ENCODE measurements at regions not wholly inside any gene's neighbourhood (a gene's known extent, or its start where the extent isn't known, plus 50 kb on each side); places are given as distances from the start of the nearest gene placed in this dataset.
A peak's percentile ranks its signal among the peaks of the same experiment; 100 is the strongest.
"Not testable (repeated sequence)": the region's sequence is repeated elsewhere in the genome, so short reads cannot be mapped to it uniquely, and the experiment has no call there.

GRCh38 chr14:34381304-34381703 is 80.7 kb downstream of the SPTSSA start:
- H3K4me3 ChIP-seq (ENCODE audit: low read depth in 1 of 3, low read length in 3 of 3); H3K9me3 ChIP-seq (ENCODE audit: control insufficient read depth in 2 of 2, insufficient read depth in 1 of 2, low read depth in 1 of 2, low read length in 1 of 2); H3K36me3 ChIP-seq (ENCODE audit: control insufficient read depth in 3 of 3, insufficient read depth in 2 of 3, low read depth in 1 of 3, low read length in 3 of 3); H3K4me1 ChIP-seq (ENCODE audit: control insufficient read depth in 3 of 3, insufficient read depth in 2 of 3, low read depth in 1 of 3, low read length in 2 of 3); H3K27ac ChIP-seq (ENCODE audit: low read depth in 1 of 3, low read length in 2 of 3); FAIRE-seq; H3K27me3 ChIP-seq (ENCODE audit: control insufficient read depth in 3 of 3, insufficient read depth in 3 of 3, low read length in 3 of 3); DNase-seq: not testable (repeated sequence)
- 88 to 98% (median 91%) methylated on average over 2 of the region's 2 CpGs for WGBS, 3 donors

- FAIRE-seq (no peak), DNase-seq (peak in 1 of 2 donors; percentile 55)
- H3K27me3 ChIP-seq (ENCODE audit: control insufficient read depth in 3 of 3, insufficient read depth in 3 of 3, low read length in 3 of 3) = no peaks in the 10 kb centered on the region
- WGBS, 3 donors = 28 to 69% (median 57%) methylated on average over 4 of the region's 4 CpGs
- no peak overlapping the region for H3K27ac ChIP-seq (ENCODE audit: low read depth in 1 of 3, low read length in 2 of 3)
- no peaks in the 10 kb centered on the region for H3K36me3 ChIP-seq (ENCODE audit: control insufficient read depth in 3 of 3, insufficient read depth in 2 of 3, low read depth in 1 of 3, low read length in 3 of 3)
- H3K4me1 ChIP-seq (ENCODE audit: control insufficient read depth in 3 of 3, insufficient read depth in 2 of 3, low read depth in 1 of 3, low read length in 2 of 3) = peaks cover 0 to 8% (median 0%) of the 10 kb centered on the region in 3 donors
- no peak overlapping the region for H3K4me3 ChIP-seq (ENCODE audit: low read depth in 1 of 3, low read length in 3 of 3)
- H3K9me3 ChIP-seq (ENCODE audit: control insufficient read depth in 2 of 2, insufficient read depth in 1 of 2, low read depth in 1 of 2, low read length in 1 of 2) = no peaks in the 10 kb centered on the region
Observed at GRCh38 chr14:34380471-34380845, 81.6 kb downstream of the SPTSSA start.

GRCh38 chr14:34379816-34380470 is 82.1 kb downstream of the SPTSSA start:
- Histone ChIP-seq H3K27ac (ENCODE audit: low read depth in 1 of 3, low read length in 2 of 3) (no peak overlapping the region), H3K9me3 (ENCODE audit: control insufficient read depth in 2 of 2, insufficient read depth in 1 of 2, low read depth in 1 of 2, low read length in 1 of 2) (no peaks in the 10 kb centered on the region), H3K27me3 (ENCODE audit: control insufficient read depth in 3 of 3, insufficient read depth in 3 of 3, low read length in 3 of 3) (no peaks in the 10 kb centered on the region), H3K4me1 (ENCODE audit: control insufficient read depth in 3 of 3, insufficient read depth in 2 of 3, low read depth in 1 of 3, low read length in 2 of 3) (peaks cover 0 to 12% (median 0%) of the 10 kb centered on the region in 3 donors), H3K4me3 (ENCODE audit: low read depth in 1 of 3, low read length in 3 of 3) (no peak overlapping the region), H3K36me3 (ENCODE audit: control insufficient read depth in 3 of 3, insufficient read depth in 2 of 3, low read depth in 1 of 3, low read length in 3 of 3) (no peaks in the 10 kb centered on the region)
- FAIRE-seq (no peak), DNase-seq (peak in 1 of 2 donors; percentile 32)
- 25 to 46% (median 45%) methylated on average over 4 of the region's 4 CpGs for WGBS, 3 donors

GRCh38 chr14:34376649-34377267 is 85.3 kb downstream of the SPTSSA start:
- DNase-seq (no peak), FAIRE-seq (no peak)
- Histone ChIP-seq H3K9me3 (ENCODE audit: control insufficient read depth in 2 of 2, insufficient read depth in 1 of 2, low read depth in 1 of 2, low read length in 1 of 2) (no peaks in the 10 kb centered on the region), H3K27me3 (ENCODE audit: control insufficient read depth in 3 of 3, insufficient read depth in 3 of 3, low read length in 3 of 3) (no peaks in the 10 kb centered on the region), H3K27ac (ENCODE audit: low read depth in 1 of 3, low read length in 2 of 3) (no peak overlapping the region), H3K36me3 (ENCODE audit: control insufficient read depth in 3 of 3, insufficient read depth in 2 of 3, low read depth in 1 of 3, low read length in 3 of 3) (no peaks in the 10 kb centered on the region), H3K4me1 (ENCODE audit: control insufficient read depth in 3 of 3, insufficient read depth in 2 of 3, low read depth in 1 of 3, low read length in 2 of 3) (peaks cover 0 to 33% (median 0%) of the 10 kb centered on the region in 3 donors), H3K4me3 (ENCODE audit: low read depth in 1 of 3, low read length in 3 of 3) (no peak overlapping the region)
- 92 to 97% (median 93%) methylated on average over 3 of the region's 3 CpGs for WGBS, 3 donors

GRCh38 chr14:34374998-34375740 is 86.9 kb downstream of the SPTSSA start:
- Histone ChIP-seq H3K9me3 (ENCODE audit: control insufficient read depth in 2 of 2, insufficient read depth in 1 of 2, low read depth in 1 of 2, low read length in 1 of 2) (no peaks in the 10 kb centered on the region), H3K36me3 (ENCODE audit: control insufficient read depth in 3 of 3, insufficient read depth in 2 of 3, low read depth in 1 of 3, low read length in 3 of 3) (no peaks in the 10 kb centered on the region), H3K27ac (ENCODE audit: low read depth in 1 of 3, low read length in 2 of 3) (peak overlapping the region in 1 of 3 donors; percentile 63), H3K4me3 (ENCODE audit: low read depth in 1 of 3, low read length in 3 of 3) (no peak overlapping the region), H3K4me1 (ENCODE audit: control insufficient read depth in 3 of 3, insufficient read depth in 2 of 3, low read depth in 1 of 3, low read length in 2 of 3) (peaks cover 0 to 33% (median 0%) of the 10 kb centered on the region in 3 donors), H3K27me3 (ENCODE audit: control insufficient read depth in 3 of 3, insufficient read depth in 3 of 3, low read length in 3 of 3) (no peaks in the 10 kb centered on the region)
- peak; percentile 54 to 88 for DNase-seq
- 14 to 56% (median 24%) methylated on average over 3 of the region's 3 CpGs for WGBS, 3 donors
- FAIRE-seq = no peak

- H3K4me3 ChIP-seq (ENCODE audit: low read depth in 1 of 3, low read length in 3 of 3) = no peak overlapping the region
- no peaks in the 10 kb centered on the region for H3K36me3 ChIP-seq (ENCODE audit: control insufficient read depth in 3 of 3, insufficient read depth in 2 of 3, low read depth in 1 of 3, low read length in 3 of 3)
- no peaks in the 10 kb centered on the region for H3K9me3 ChIP-seq (ENCODE audit: control insufficient read depth in 2 of 2, insufficient read depth in 1 of 2, low read depth in 1 of 2, low read length in 1 of 2)
- WGBS, 3 donors = 52 to 74% (median 57%) methylated on average over 2 of the region's 2 CpGs
- FAIRE-seq (no peak), DNase-seq (no peak)
- H3K27ac ChIP-seq (ENCODE audit: low read depth in 1 of 3, low read length in 2 of 3) = peak overlapping the region in 1 of 3 donors; percentile 56
- H3K27me3 ChIP-seq (ENCODE audit: control insufficient read depth in 3 of 3, insufficient read depth in 3 of 3, low read length in 3 of 3) = no peaks in the 10 kb centered on the region
- peaks cover 0 to 42% (median 0%) of the 10 kb centered on the region in 3 donors for H3K4me1 ChIP-seq (ENCODE audit: control insufficient read depth in 3 of 3, insufficient read depth in 2 of 3, low read depth in 1 of 3, low read length in 2 of 3)
Observed at GRCh38 chr14:34373191-34373590, 88.8 kb downstream of the SPTSSA start.

- Histone ChIP-seq H3K4me1 (ENCODE audit: control insufficient read depth in 3 of 3, insufficient read depth in 2 of 3, low read depth in 1 of 3, low read length in 2 of 3) (peaks cover 0 to 46% (median 0%) of the 10 kb centered on the region in 3 donors), H3K27ac (ENCODE audit: low read depth in 1 of 3, low read length in 2 of 3) (peak overlapping the region in 1 of 3 donors; percentile 56), H3K27me3 (ENCODE audit: control insufficient read depth in 3 of 3, insufficient read depth in 3 of 3, low read length in 3 of 3) (no peaks in the 10 kb centered on the region), H3K36me3 (ENCODE audit: control insufficient read depth in 3 of 3, insufficient read depth in 2 of 3, low read depth in 1 of 3, low read length in 3 of 3) (no peaks in the 10 kb centered on the region), H3K4me3 (ENCODE audit: low read depth in 1 of 3, low read length in 3 of 3) (no peak overlapping the region), H3K9me3 (ENCODE audit: control insufficient read depth in 2 of 2, insufficient read depth in 1 of 2, low read depth in 1 of 2, low read length in 1 of 2) (no peaks in the 10 kb centered on the region)
- WGBS, 3 donors = 15 to 52% (median 18%) methylated on average over 1 of the region's 1 CpG
- peak in 1 of 2 donors; percentile 60 for DNase-seq
- FAIRE-seq = no peak
Observed at GRCh38 chr14:34372786-34373185, 89.3 kb downstream of the SPTSSA start.

- Histone ChIP-seq H3K4me3 (ENCODE audit: low read depth in 1 of 3, low read length in 3 of 3) (no peak overlapping the region), H3K4me1 (ENCODE audit: control insufficient read depth in 3 of 3, insufficient read depth in 2 of 3, low read depth in 1 of 3, low read length in 2 of 3) (peaks cover 0 to 49% (median 0%) of the 10 kb centered on the region in 3 donors), H3K36me3 (ENCODE audit: control insufficient read depth in 3 of 3, insufficient read depth in 2 of 3, low read depth in 1 of 3, low read length in 3 of 3) (no peaks in the 10 kb centered on the region), H3K27me3 (ENCODE audit: control insufficient read depth in 3 of 3, insufficient read depth in 3 of 3, low read length in 3 of 3) (no peaks in the 10 kb centered on the region), H3K9me3 (ENCODE audit: control insufficient read depth in 2 of 2, insufficient read depth in 1 of 2, low read depth in 1 of 2, low read length in 1 of 2) (no peaks in the 10 kb centered on the region), H3K27ac (ENCODE audit: low read depth in 1 of 3, low read length in 2 of 3) (peak overlapping the region in 1 of 3 donors; percentile 67)
- WGBS, 3 donors = 19 to 62% (median 30%) methylated on average over 1 of the region's 1 CpG
- DNase-seq (no peak), FAIRE-seq (no peak)
Observed at GRCh38 chr14:34369648-34370030, 92.4 kb downstream of the SPTSSA start.
